ENCODE measurements at regions not wholly inside any gene's neighbourhood (a gene's known extent, or its start where the extent isn't known, plus 50 kb on each side); places are given as distances from the start of the nearest gene placed in this dataset.

GRCh38 chr6:84492241-84493165 lies 265.1 kb upstream of the CEP162 start (continued):
- TF ChIP-seq PHF8 (conservative IDR thresholded peaks at IDR 0.05; ENCODE audit: low read depth, low read length) (no peak), USF2 (IDR thresholded peaks at IDR 0.05; ENCODE audit: low read length) (no peak), POLR2AphosphoS5 (IDR thresholded peaks at IDR 0.05; ENCODE audit: low read depth, low read length) (no peak), POU5F1 (IDR thresholded peaks at IDR 0.05; ENCODE audit: low read depth, low read length) (no peak), KDM1A (IDR thresholded peaks at IDR 0.05; ENCODE audit: borderline replicate concordance, low read length) (no peak)

Data from H1 (cell line).